Kidney capillary endothelial cell (primary cell): ENCODE measurements at regions not wholly inside any gene's neighbourhood (a gene's known extent, or its start where the extent isn't known, plus 50 kb on each side); places are given as distances from the start of the nearest gene placed in this dataset.
"Not testable (repeated sequence)": the region's sequence is repeated elsewhere in the genome, so short reads cannot be mapped to it uniquely, and the experiment has no call there.

Experiments
- DNase-seq: peaks from one replicate; pipeline ENCODE4 v3.0.0-alpha.2; 2018; ENCODE audit warnings: low spot score

DNA sequence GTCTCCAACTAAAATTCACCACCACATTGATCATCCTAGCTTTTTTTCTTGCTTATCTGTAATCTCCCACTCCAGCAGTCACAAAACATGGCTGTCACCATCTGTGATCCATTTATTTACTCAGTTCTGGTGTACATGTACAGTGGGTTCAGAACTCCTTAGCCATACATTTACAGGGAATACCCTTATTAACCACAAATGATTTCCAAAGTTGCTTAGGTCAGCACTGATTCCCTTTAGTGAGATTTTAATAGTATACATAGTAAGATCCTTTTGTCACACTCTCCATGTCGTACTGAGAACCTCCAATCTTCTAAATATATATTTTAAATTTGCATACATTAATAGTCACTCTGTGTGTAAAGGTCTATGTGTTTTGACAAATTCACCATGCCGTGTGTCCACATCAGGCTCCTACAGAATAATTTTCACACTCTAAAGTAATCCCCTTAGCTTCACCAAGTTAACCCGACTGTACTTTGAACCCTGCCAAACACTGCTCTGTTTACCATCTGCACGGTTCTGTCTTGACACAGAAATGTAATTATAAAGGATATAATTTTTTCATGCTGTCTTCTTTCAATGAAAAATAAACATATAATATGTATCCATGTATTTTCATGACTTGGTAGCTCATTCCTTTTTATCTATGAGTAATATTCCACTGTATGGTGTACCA, 473.6 kb upstream of the ZP4 start:
- DNase-seq, result no peak

- DNase-seq, result no peak
These were observed 469.8 kb upstream of the ZP4 start for GRCh38 chr1:238360474-238360873.

- no peak for DNase-seq
These were observed 459.7 kb upstream of the ZP4 start for GRCh38 chr1:238350471-238350870.

DNA sequence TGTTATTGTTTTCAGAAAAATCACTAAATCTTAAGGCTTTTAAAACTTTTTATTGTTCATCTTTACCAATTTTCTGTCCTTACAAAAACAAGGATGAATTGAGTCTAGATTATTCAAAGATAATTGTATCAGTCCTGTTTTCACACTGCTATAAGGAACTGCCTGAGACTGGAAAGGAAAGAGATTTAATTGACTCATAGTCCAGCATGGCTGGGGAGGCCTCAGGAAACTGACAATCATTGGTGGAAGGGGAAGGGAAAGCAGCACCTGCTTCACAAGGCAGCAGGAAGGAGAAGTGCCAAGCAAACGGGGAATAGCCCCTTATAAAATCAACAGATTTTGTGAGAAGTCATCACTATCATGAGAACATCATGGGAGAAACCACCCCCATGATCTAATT, 455.6 kb upstream of the ZP4 start:
- no peak for DNase-seq

DNA sequence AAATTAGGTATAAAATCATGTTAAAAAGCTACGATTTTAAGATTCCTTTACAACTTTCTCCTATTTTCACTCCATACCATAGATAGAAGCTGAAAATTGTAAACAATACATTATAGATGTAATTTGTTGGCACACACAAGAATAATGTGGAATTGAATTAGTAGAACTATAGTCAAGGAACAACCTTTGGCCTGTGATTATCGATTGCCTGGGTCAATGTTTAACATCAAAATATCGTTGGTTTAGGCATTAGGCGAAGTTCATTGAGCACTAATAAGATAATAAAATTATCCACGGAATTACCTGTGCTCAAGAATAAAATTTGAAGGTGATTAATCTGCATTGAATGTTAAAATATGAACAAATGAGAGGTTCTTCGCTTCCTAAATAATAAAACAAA, 455.1 kb upstream of the ZP4 start:
- no peak for DNase-seq

GRCh38 chr1:238343852-238344251, 453.1 kb upstream of the ZP4 start:
- no peak for DNase-seq

GRCh38 chr1:238341395-238341794, 450.7 kb upstream of the ZP4 start:
- no peak for DNase-seq

- no peak for DNase-seq
These were observed 450.3 kb upstream of the ZP4 start for GRCh38 chr1:238340989-238341388.

DNA sequence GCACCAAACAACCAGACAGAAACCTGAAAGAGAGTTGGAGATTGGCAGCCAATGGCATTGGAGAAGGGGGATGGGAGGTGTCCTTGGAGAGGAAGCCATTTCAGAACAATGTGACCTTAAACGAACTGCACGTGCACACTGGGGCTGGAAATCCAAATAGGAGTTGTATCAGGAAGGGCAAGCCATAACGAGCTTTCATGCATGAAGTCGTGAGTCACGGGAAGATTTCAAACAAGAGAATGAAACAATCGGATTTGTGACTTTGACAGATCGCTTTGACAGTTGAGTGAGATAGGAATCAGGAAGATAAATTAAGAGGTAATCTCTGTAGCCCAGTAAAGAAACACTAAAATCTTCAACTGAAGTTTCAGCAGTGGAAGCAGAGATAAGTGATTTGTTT, 445.8 kb upstream of the ZP4 start:
- DNase-seq, result no peak

- DNase-seq, result no peak
These were observed 443.4 kb upstream of the ZP4 start for GRCh38 chr1:238334170-238334569.

DNA sequence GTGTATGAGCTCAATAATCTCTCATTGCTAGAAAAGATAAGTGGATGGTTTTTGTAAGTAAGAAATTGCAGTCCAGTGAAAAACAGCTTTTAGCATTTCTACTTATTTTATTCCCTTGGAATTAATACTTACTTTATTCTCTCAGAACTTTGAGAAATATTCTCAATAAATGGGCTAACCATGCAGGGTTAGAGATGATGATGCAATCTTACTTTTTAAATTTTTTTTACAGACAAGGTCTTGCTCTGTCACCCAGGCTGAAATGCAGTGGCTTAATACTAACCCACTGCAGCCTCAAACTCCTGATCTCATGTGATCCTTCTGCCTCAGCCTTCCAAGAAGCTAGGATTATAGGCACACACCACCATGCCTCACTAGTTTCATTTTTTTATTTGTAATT, 440.8 kb upstream of the ZP4 start:
- DNase-seq, result no peak

DNA sequence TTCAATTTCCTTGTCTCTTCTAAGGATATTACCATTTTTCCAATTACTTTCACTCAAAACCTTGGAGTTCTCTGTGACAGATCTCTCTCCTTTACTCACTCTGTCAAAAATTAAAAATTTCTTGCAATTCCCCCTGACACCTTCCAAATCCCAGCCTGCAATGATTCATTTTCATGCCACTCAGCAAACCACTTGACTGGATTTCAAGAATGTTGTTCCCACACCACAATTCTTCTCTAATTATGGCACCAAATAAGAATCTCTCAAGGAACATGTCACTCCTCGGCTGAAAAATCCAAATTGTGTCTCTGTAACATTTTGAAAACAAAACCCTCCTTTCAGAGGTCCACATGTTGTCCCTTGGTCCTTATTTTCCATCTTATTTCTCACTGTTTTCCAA, 438.9 kb upstream of the ZP4 start:
- no peak for DNase-seq

- not testable (repeated sequence) for DNase-seq
These were observed 436.3 kb upstream of the ZP4 start for GRCh38 chr1:238327033-238327432.

DNA sequence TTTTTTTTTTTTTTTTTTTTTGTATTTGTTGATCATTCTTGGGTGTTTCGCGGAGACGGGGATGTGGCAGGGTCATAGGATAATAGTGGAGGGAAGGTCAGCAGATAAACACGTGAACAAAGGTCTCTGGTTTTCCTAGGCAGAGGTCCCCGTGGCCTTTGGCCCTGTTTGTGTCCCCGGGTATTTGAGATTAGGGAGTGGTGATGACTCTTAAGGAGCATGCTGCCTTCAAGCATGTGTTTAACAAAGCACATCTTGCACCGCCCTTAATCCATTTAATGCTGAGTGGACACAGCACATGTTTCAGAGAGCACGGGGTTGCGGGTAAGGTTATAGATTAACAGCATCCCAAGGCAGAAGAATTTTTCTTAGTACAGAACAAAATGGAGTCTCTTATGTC, 435.8 kb upstream of the ZP4 start:
- DNase-seq, result not testable (repeated sequence)

DNA sequence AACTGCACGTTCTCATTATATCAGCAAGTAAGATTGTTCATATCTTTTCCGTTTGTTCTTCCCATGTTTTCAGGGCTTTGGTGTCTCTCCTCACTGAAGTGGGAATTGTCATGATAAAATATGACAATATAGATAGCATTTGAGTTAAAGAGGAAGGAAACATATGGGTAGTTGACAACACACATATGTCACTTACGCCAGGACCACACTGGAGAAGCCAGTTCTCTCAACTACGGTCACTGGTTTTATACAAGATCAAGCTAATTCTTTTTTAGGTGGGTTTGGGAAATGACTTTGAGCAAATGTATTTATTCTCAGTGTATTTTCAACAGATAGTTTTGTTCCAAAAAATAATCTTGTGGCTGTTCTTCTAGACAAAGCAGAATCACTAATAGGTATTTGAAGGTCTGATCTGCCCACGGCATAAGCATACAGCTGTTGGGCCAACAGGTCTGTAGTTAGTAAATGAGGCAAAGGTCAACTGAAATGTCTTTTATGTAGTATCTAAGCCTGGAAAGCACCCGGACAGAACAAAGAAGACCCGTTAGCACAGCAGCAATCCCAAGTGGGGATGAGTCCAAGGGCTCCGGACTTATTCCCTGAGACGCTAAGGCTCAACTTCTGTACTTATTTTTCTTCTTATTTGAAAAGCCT, 433.6 kb upstream of the ZP4 start:
- DNase-seq, result no peak

GRCh38 chr1:238323490-238323889, 432.8 kb upstream of the ZP4 start:
- no peak for DNase-seq

DNA sequence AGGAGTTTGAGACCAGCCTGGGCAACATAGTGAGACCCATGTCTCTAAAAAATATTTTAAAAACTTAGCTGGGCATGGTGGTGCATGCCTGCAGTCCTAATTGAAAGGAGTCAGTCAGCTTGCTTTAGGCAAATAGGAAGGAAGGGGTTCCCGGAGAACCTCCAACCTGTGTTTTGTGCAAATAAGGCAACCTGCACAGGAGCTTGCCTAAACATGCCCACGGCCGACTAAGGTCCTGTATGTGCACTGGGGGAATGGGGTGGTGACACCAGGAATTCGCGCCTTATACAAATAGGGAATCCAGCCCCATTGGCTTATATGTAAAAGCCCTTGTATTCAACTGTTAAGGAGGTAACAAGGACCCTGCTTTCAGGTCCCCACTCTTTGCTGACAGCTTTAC, 429.2 kb upstream of the ZP4 start:
- no peak for DNase-seq

DNA sequence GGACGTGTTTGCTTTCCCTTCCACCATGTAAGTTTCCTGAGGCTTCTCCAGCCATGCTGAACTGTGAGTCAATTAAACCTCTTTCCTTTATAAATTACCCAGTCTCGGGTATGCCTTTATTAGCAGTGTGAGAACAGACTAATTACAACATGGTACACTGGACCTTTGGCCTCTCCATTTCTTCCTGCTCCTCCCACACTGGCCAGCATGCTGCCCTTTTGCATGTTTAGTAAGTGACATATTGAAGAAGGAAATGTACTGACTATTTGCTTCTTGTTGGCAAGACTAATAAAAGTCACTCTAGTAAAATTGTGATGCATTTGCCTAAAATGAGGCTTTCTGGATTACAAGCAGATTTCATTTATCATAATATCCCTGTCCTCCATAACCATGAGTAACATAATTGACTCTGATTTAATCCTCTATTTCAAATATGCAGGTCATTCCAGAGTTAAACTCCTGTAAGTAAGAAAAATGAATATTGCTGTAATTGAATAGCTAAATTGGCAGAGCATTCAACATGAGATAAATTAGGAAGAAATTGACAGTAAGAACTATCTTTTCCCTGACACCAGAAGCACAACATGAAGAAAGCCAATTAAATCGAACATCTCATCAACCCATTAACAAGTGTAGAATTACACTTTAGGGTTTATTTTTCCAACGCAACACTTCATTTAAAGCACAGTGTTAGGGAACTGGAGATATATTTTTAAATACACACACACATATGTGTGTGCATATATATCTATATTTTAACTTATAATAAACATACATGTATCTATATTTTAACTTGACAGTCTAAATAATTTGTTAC, 427.8 kb upstream of the ZP4 start:
- no peak for DNase-seq

- no peak for DNase-seq
These were observed 422.2 kb upstream of the ZP4 start for GRCh38 chr1:238312969-238313368.

- no peak for DNase-seq
These were observed 415.7 kb upstream of the ZP4 start for GRCh38 chr1:238306411-238306810.

DNA sequence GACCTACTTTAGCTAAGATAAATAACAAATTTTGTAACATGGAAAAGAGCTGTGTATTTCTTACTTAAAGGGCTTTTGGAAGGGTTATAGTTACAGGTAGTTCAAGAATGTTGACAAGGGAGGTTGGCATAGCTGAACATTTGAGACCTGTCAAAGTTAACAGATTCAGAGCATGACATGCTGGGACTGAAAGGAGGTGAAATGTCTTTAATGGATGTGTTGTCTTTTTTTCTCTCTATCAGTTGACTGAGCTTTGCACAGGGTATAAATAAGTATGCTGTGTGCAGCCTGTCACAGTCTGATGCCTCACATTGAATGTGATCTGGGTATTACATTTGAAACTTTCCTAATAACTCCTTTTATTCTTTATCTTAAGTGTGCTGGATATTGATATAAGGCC, 411.9 kb upstream of the ZP4 start:
- DNase-seq, result no peak

- DNase-seq, result no peak
These were observed 405.6 kb upstream of the ZP4 start for GRCh38 chr1:238296371-238296770.

- DNase-seq, result no peak
These were observed 402.4 kb upstream of the ZP4 start for GRCh38 chr1:238293075-238293474.
